EL (cell line): ENCODE measurements at regions not wholly inside any gene's neighbourhood (a gene's known extent, or its start where the extent isn't known, plus 50 kb on each side); places are given as distances from the start of the nearest gene placed in this dataset.
A peak's percentile ranks its signal among the peaks of the same experiment; 100 is the strongest.

Source experiments
- DNase-seq: peaks from one replicate; pipeline ENCODE4 v3.0.0-alpha.2; 2016

DNA sequence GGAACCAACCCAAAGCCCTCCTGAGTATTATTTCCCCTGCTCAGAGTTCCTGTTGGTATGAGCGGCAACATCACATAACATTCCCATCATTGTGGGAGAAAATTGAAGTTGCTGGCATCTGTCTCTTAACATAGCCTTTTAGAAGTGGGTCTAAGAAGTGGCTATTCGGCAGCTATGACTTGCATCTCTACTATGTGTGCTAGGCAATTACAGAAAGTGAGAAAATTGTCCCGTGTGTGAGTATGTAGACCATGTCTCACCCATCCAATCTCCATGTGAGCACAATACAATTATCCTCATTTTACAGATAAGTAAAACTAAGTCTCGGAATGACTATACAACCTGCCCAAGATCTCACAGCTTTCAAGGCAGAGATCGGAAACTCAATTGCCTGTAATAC is 239.4 kb upstream of the ZNF462 start:
- no peak for DNase-seq

DNA sequence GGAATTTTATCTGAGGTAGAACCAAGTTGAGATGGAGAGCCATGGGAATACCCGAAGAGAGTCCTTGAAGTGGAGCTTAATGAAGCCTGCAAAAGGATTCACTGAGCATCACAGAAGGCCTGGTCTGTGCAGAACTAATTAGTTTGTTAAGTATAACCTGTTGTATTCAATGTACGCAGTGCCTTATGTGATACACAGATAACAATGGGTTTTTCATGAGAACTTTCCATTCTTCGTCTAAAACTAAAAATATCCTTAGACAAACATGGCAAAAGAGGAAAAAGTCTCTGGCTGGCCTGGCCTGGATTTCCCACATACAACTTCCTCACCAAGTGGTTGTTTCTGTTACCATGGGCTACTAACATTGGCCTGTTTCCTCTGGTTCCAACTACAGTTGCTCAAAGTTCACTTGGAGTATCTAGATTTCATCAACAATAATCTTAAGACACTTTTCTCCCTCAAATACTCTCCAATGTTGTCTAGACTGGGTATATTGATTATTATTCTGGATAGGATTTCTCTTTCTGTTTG is 237.6 kb upstream of the ZNF462 start:
- DNase-seq = no peak

DNA sequence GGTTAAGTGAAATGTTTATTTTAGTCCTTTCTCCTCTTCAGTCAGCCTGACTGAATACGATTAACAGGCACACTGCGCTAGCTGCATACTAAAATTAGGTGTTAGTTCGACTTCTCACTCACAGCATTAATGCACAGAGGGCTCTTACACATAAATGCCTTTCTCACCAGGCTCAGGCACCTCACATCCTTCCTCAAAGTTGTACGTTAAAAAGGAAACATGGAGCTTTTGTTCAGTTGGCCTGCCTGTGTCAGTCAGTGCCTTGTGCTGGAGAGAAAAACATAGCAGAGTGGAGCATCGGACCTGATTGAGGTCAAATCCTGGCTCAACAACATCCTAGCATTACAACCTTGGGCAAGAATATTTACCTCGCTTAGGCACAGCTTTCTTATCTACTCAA is 236.0 kb upstream of the ZNF462 start:
- DNase-seq = no peak

DNA sequence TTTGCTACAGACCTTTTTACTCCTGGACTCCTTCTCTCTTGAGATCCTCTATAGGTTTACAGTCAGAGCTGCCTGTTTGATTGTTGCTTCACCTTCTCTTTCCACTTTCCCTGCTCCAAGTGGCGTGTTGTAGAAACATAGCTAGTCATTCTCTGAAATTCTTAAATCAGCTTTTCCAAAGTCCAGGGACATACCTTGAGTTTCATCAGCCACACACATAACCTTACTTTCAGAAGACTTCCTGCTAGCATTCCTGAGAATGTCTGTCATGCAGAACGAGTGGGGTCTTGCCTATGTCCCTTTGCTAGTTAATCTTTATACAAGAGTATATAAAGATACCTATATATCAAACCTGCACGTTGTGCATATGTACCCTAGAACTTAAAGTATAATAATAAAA is 230.3 kb upstream of the ZNF462 start:
- peak; percentile 8 for DNase-seq

DNA sequence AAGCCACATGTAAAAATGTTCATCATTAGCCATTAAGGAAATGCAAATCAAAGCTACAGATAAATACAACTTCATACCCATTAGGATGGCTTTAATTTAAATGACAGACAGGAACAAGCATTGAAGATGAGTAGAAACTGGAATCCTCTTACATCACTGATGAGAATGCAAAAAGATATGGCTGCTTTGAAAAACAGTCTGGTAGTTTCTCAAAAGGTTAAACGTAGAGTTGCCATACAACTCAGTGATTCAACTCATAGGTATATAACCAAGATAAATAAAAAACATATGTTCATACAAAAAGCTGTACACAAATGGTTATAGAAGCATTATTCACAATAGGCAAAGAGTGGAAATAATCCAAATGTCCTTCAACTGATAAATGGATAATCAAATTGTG is 228.8 kb upstream of the ZNF462 start:
- DNase-seq = no peak

DNA sequence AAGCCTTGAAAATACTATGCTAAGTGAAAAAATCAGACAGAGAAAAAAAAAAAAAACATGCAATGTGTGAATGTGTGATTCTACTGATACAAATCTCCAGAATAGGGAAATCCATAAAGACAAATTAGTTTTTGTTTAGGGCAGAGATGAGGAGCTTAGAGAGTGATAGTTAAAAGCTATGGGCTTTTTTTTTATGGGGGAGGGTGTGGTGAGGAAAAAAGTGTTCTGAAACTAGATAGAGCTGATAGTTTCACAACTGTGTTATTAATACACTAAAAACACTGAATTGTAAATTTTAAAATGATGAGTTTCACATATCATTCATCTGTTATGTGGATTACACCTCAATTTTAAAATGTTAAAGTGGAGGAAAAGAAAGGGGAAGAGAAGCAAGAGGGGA is 228.3 kb upstream of the ZNF462 start:
- DNase-seq = no peak

DNA sequence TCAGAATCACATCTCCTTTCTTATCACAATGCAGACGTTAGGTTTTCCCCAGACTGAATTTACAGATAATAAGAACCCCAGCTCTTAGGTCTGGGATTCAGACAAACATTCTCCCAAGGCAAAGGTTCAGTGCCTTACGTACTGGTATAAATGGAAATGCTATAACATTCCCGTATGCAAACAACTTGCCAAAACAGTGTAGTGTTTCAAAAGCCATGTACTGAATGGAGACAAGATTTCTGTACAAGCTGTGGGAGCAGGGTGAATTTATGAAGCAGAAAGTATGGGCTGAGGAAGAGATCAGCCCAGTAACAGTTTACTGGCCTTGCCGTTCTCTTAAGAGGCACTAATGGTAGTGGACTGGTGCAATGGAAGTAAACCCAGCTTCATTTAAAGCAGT is 225.5 kb upstream of the ZNF462 start:
- no peak for DNase-seq

DNA sequence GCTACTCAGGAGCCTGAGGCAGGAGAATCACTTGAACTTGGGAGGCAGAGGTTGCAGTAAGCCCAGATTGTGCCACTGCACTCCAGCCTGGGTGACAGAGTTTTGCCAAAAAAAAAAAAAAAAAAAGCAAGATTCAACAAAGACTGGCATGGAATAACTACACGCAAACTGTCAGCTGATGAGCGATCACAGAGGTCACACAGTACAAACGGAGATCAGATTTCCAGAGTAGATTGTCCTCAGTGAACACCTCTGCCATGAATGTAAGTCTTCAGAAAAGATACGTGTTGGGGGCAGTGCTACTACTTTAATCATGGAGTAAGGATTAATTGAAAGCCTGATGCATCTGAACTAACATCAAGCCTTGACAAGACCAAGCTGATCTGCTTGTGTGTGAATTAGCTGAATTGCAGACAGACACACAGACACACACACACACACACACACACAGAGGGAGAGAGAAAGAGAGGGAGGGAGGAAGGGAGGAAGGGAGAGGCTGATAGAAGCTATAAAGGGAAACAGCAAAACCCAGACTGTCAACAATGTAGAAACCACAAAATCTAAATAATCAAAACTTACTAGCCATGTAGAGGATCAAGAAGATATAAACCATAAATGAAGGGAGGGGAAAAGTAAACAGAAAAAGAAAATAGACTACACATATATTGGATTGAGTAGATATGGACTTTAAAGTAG is 222.9 kb upstream of the ZNF462 start:
- no peak for DNase-seq

DNA sequence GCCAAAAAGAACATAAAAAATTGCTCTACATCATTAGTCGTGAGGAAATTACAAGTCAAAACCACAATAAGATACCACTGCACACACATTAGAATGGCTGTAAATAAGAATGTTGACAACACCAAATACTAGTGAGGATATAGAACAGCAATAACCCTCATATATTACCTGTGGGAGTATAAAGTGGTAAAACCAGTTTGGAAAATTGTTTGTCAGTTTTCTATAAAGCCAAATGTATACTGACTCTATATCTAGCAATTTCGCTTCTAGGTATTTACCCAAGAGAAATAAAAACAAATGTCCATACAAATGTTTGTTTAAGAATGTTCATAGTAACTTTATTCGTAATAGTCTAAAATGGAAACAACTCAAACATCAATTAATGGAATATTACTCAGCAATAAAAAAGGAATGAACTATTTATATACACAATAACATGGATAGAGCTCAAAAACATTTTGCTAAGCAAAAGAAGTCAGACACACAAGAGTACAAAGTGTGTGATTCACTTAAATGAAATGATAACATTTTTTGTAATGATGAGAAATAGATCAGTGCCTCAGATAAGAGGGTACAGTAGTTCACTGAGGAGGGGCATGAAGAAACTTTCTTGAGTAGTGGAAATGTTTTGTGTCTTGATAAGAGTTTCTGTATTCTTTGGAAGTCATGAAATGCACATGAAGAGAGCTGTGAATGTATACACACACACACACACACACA is 219.6 kb upstream of the ZNF462 start:
- peak; percentile 36 for DNase-seq

DNA sequence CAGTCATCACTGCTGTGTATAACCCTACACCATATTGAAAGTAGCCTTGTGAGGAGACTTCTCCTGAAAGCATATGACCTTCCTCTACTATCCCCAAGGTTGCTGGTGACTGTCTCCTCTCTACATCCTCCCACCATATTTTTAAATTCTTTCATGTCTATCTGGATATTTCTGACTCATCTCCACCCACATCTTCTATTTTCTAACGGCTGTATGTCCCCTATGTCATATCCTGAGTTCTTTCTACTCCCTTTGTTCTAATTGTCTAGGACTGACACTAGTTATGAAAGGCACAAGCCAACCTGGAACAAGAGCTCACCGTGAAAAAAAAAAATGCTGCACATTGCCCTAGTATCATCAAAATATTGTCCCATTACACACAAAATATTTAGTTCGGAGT is 218.3 kb upstream of the ZNF462 start:
- peak; percentile 21 for DNase-seq

DNA sequence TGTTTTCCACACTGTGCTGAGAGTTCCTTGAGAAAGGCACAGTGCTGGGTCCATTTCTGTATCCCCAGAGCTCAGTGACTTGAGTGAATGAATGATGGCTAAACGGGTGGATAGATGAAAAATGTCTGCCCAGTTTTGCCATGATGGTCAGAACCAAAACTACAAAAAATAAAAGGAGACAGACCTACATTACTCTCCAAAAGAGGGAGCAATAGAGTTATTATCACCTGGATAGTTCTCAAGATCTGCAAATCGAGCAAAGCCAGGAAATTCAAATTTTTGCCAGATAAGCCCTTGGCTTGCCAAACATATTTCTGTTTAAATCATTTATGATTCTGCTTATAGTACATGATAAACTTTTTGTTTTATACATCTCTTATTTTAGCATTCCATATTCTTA is 214.2 kb upstream of the ZNF462 start:
- DNase-seq = no peak

DNA sequence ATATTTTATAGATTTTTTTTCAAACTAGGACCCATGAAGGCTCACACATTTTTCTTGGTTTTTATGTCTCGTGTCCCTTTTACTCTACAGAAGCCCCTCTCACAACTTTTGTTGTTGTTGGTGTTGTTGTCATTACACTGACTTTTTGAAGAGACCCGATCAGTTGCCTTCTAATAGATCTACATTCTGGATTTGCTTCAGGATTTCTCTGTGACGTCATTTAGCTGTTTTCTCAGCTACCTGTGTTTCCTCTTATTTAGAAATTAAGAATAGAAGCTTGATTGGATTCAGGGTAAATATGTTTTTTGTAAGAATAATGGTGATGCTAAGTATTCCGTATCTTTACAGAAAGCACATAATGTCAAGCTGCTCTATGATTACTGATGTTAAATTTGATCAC is 213.3 kb upstream of the ZNF462 start:
- DNase-seq = no peak

DNA sequence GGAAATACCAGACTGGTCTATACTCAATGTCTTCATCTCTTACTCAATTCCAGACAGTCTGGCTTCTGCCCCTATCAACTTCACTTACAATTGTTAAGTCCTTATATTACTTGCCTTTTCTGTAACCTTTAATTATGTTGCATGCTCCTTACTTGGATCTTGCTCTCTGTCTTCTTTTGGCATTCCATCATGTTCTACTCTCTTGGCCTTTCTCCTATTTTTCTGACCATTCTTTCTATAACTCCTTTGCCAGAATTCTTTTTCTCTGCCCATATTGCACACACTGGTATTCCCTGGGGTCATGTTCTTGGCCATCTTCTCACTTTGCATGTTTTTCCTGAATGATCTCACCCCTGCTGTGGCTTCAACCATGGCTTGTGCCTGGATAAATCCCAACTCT is 209.8 kb upstream of the ZNF462 start:
- no peak for DNase-seq

DNA sequence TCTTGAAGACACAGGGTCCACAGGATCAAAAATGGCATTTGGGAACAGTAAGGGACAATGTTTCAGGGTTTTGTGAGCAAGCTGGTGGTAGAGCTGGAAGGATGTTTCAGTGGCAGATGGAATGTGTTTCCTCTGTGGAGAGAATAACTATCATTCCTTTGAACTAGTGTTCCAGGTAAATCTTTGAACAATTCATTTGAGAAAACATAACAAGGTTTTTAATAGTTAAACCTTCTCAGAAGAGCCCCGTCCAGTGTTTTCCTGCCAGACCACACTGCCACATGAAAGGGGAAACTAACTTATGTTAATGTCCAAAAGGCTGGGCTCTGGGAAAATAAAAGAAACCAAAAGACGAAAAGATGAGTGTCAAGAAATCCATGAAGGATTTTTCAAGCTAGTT is 207.0 kb upstream of the ZNF462 start:
- DNase-seq = no peak

DNA sequence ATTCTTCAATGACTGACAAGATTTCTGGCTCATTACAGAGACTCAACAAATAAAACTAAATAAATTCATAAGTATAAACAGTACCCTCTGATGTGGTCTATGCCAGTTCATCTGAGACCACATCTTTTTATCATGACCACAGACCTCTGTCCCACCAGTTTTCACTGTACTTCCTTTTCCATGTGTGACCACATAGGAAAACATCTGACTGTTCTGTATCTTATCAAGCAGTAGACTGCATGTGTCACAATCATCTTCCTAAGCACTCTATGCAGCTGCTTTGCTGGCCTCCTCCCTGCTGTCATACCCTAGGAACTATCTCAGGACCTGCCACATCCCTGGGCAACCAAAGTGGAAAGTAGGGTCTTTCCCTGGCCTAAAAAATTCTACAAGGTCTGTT is 205.0 kb upstream of the ZNF462 start:
- DNase-seq = no peak

DNA sequence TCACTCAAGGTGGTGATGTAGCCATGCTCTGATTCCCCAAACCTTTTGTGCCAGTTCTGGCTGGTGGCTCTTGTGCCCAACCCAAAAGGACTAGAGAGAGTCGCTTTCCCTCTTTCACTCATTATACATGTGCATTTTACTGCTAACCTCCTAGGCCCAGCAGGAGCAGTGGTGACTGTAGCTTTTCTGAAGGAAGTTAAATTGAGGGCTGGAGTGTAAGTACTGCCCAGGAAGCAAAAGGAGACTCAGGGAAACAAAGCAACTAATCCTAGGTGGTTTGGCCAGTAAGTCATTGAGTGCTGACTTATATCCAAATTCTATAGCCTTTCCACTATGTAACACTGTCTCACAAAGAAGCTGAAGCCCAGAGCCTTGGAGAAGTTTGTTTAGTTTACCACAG is 194.4 kb upstream of the ZNF462 start:
- no peak for DNase-seq

DNA sequence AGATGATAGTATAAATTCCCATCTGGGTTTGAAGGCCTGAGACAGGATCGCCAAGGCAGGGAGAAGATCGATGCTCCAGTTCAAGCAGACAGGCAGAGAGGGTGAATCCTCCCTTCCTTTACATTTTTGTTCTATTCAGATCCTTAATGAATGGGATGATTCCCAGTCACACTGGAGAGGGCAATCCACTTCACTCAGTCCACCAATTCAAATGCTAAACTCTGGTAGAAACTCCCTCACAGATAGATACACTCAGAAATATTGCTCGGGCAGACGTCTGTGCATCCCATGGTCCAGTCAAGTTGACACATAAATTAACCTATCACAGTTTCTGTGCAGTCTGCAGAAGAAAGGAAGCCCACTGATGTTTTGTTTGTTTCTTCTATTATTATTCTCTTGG is 193.1 kb upstream of the ZNF462 start:
- no peak for DNase-seq

DNA sequence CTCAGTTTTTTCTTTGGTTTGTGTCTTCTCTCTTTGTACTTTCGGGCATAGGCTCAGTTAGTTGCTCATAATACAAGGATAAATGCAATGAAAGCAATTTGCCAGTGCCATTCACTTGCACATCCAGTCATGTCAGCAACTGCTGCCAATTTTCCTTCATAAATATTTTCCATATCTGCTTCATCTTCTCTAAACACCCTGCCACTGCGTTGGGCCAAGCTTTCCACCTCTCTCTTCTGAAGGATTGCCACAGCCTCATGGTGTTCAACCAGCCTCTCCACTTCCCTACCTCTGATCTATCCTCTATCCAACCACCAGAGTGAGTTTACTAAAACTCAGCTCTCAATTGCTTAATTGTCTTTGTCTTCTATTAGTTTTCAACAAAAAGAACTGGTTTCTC is 192.5 kb upstream of the ZNF462 start:
- DNase-seq = no peak

DNA sequence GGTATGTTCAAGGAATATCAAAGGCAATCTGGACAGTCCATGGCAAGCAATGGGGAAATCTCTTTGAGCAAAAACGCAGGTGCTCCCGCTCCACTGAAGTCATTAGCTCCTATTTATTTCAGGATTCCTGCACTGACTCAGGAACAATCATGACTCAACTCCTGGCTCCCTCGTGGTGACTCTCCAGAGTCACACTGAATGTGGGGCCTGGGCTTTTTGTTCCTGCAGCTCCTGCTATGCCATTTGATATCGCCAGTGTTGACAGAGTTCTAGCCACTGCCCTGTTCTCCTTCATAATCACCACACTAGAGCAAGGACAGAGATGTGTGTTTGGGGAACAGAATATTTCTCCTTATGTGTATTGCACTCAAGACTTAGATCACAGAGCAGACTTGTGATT is 187.2 kb upstream of the ZNF462 start:
- no peak for DNase-seq

DNA sequence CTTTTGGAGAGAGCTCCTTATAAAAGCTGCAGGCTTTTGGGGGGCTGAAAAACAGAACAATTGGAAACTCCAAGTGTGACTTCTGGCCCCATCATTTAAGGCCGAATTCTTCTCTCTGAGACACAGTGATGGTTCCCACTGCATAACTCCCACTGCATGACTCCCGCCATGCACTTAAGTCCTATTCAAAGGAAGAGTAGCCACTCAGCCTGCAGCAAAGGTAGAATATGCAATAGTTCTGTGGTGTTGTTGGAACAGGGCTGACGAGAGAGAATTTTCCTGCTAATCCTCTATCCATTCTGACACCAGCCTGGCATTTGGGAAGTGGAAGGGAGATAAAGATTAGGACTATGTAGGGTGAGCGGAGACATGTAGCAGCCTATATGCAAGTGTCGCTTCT is 185.6 kb upstream of the ZNF462 start:
- DNase-seq = no peak

DNA sequence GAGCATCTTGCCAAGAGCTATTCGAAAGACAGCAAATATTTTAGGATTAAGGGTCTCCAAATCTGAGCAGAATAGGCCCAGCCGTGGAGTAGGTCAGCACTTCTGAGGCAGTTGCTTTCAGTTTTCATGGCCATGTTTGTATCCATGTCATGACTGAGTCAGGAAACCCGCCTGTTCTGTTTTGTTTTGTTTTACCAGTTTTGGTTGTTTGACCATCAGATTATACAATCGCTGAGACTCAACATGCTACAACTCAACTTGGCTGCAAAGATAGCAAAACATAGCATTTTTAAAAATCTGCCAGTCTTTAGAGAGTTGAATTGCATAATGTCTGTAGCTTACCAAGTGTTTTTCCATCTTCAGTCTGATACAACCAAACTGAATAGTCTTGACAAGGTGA is 185.1 kb upstream of the ZNF462 start:
- DNase-seq = no peak

DNA sequence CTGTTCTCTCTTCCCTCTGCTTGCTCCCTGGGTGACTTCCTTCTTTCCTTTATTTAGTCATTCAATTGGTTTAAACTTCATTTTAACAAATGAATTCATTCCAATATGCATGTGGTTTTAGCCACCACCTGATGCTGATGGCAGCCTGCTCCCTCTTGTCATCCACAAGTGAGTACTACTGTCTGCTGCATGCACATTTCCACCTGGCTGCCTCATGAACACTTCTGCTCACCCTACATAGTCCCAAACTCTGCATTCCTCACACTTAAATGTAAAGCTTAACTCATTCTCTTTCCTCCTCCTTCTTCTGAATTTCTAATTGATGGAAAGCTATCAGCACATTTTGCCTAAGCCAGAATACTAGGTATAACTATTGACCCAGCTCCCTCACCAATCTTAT is 184.7 kb upstream of the ZNF462 start:
- no peak for DNase-seq

DNA sequence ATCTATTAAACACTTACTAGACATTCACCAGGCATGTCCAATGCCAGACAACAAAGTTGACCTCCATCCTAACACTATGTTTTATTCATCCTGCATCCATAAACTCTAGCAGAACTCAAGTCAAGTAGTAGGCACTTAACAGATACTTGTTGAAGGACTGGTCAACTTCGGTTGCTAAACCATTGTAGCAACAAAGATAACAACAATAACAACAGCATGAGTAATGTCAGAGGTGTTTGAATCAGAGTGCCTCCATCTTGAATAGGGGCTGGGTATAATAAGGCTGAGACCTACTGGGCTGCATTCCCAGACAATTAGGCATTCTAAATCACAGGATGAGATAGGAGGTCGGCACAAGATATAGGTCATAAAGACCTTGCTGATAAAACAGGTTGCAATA is 180.5 kb upstream of the ZNF462 start:
- DNase-seq = no peak

DNA sequence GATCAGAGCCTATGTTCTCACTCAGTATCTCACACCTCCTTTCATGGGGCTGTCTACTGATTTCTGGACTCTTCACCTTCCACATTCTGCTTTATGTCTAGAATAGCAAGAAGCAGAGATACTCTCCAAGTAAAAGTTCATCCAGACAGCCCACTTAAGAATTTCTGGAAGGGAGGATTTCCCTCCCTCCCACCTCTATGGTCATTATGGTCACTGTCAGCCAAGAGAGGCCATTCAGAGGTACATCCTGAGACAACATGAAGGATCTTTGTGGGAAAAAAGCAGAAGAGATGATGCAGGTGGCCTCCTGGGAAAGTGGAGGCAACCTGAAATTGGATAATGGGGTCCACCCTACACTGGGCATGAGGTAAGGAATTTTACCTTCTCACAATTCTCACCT is 179.5 kb upstream of the ZNF462 start:
- DNase-seq = no peak
